ENCODE measurements at regions not wholly inside any gene's neighbourhood (a gene's known extent, or its start where the extent isn't known, plus 50 kb on each side); places are given as distances from the start of the nearest gene placed in this dataset.
"Not testable (repeated sequence)": the region's sequence is repeated elsewhere in the genome, so short reads cannot be mapped to it uniquely, and the experiment has no call there.

GRCh38 chr12:75666939-75667334 is 155.5 kb upstream of the KRR1 start:
- no peak for DNase-seq (ENCODE audit: low read depth)

DNA sequence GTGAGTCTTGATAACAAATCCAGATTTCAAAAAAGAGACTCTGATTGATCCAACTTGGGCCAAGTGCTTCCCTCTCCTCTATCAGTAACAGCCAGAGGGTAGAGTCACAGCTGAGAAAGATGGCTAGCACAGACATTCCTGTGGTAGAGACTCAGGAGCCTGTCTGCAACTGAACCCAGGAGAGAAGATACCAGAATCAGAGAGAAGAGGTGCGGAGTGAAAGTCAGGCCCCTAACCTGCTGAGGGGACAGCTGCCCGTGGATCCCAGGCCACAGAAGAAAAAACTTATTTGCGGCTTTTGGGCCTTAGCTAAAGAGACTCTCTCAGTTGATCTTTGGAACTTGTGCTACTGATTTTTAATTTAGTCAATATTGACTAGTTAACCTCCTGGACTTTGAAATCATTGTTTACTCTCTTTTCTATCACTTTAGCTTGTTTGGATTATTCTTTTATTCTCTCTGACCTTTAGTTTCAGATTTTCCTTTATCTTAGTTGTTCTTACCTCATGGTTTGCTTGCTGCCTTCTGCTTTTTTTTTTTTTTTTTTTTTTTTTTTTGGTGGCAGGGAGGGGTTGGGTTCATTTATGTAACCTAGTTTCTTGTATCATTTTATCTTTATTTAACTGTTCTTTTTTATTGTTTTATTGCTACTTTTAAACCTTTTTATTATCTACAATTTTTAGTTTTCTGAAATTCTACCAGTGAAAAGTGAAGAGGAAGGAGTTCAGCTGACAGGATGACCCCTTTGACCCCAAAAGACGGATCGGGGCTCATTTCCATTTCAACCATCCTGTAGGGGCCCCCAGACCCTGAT is 154.9 kb upstream of the KRR1 start:
- DNase-seq (ENCODE audit: low read depth) = no peak

GRCh38 chr12:75665216-75665615 is 153.8 kb upstream of the KRR1 start:
- no peak for DNase-seq (ENCODE audit: low read depth)

GRCh38 chr12:75662511-75663159 is 151.2 kb upstream of the KRR1 start:
- no peak for DNase-seq (ENCODE audit: low read depth)

DNA sequence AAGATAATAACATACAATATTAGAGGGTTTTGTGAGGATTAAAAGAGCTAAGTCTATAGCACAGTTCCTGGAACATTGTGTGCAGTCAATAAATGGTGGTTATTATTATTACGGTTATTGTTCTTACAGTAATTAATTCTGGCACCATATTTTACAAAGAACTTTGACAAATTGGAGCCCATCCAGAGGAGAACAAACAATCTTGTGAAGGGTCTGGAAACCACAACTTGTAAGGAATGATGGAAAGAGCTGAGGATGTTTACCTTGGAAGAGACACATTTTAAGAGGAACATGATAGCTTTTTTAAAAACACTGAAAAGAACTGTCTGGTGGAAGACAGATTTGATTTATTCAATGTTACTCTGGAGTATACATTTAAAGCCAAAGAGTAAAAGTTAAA is 150.5 kb upstream of the KRR1 start:
- no peak for DNase-seq (ENCODE audit: low read depth)

DNA sequence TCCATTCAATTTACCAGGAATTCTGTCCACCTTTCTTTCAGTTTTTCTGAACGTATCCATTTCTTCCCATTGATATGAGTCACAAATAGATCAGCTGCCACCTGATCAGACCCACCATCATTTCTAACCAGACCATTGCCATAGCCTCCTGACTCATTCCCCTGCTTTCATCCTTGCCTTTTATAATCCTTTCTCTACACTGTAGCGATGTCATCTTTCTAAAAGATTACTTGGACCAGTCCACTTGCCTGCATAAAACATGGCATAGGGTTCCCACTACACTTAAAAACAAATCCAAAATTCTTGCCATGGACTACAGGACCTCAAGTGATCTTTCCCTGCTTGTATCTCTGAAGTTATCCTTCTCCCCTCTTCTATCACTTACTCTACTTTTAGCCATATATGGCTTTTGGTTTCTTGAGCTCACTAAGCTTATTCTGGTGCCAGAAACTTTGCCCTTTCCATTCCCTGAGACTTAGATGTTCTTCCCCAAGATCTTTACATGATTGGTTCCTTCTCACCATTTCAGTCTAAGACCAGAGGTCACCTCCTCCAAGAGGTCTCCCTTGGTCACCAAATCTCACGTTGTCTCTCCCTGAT is 149.5 kb upstream of the KRR1 start:
- DNase-seq (ENCODE audit: low read depth) = no peak

GRCh38 chr12:75660107-75660530 is 148.7 kb upstream of the KRR1 start:
- DNase-seq (ENCODE audit: low read depth) = no peak

DNA sequence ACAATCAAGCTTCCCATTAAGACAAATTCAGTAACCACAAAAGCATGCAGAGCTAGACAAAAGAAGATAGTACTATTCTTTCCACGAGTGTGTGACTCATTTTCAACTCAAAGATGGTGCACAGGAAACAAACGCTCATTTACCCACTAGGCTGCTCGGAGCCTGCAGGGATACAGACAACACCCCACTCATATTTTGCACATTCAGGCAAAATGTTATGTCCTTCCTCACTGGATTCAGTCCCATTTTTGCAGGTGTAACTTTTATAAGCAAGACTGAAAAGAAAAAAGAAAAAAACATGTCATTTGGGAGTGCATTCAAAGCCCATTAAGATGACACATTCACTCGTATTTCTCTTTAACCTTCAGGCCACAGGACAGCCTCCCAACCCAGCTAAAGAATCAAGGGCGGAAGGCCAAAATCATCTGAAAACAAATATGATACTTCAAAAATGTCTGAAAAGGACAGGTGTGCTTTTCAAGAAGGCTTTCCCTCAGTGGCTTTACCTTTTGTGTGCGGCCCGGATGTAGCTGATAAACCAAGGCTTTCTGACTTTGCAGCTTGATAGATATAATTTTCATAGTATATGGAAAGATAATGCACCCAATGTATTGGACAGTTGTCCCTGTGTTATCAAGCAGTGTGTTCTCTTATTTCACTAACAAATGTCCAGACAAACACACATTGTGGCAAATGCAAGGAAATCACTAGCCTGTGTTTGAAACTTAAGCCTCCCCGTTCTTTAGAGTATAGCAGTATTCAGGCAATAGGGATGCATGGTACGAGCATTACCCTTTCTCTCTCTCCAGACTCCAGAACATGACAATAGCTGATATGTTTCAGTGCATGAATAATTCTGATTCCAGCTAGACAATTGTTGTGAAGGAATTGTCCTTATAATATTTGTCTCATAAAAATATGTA is 147.8 kb upstream of the KRR1 start:
- no peak for DNase-seq (ENCODE audit: low read depth)

GRCh38 chr12:75658286-75658685 is 146.9 kb upstream of the KRR1 start:
- DNase-seq (ENCODE audit: low read depth) = no peak

DNA sequence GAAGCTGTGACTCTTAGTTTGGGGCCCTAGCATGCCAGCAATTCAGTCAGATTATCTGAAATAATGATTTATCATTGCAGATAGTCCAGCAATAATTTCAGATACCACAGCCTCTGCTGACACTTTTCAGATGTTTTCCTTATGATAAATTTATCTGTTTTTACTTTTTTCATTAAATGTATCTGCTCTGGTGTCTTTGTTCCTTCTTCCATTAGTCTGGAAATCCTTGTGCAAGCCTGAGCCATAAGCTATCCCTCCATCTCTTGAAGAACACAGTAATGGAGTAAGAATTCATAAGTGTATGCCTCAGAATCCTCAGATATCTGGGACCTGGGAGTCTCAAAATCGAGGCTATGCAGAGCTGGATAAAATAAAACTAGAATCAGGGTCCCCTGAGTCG is 146.4 kb upstream of the KRR1 start:
- DNase-seq (ENCODE audit: low read depth) = no peak

DNA sequence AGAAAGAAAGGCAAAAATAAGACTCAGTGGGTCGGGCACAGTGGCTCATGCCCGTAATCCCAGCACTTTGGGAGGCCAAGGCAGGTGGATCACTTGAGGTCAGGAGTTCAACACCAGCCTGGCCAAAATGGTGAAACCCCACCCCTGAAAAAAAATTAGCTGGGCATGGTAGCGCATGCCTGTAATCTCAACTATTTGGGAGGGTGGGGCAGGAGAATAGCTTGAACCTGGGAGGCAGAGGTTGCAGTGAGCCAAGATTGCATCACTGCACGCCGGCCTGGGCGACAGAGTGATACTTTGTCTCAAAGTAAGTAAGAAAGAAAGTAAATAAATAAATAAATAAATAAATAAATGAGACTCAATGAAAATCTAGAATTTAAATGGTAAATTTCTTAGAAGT is 145.9 kb upstream of the KRR1 start:
- DNase-seq (ENCODE audit: low read depth) = not testable (repeated sequence)

DNA sequence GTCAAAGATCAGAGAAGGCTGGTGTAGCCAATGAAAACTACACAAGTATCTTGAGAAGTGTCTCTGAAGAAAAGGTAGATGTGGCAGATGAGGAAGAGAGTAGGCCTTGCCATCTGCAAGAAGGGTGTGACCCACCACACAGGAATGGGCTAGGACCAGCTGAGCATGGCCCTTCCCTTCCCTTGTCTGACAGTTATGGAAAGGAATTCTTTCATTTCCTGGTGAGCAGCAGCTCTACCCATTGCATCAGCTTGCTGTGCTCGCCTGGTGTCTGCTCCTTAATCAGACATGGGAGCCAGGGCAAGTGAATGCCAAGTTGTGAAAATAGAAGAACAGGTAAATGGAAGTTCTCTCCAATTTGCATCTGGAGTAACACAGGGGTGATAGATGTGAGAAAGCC is 145.2 kb upstream of the KRR1 start:
- DNase-seq (ENCODE audit: low read depth) = no peak

GRCh38 chr12:75656210-75656609 is 144.8 kb upstream of the KRR1 start:
- no peak for DNase-seq (ENCODE audit: low read depth)

- DNase-seq (ENCODE audit: low read depth) = no peak
These were observed 144.0 kb upstream of the KRR1 start for GRCh38 chr12:75655315-75655806.

- no peak for DNase-seq (ENCODE audit: low read depth)
These were observed 139.9 kb upstream of the KRR1 start for GRCh38 chr12:75651342-75651695.

GRCh38 chr12:75650595-75651341 is 139.4 kb upstream of the KRR1 start:
- no peak for DNase-seq (ENCODE audit: low read depth)

DNA sequence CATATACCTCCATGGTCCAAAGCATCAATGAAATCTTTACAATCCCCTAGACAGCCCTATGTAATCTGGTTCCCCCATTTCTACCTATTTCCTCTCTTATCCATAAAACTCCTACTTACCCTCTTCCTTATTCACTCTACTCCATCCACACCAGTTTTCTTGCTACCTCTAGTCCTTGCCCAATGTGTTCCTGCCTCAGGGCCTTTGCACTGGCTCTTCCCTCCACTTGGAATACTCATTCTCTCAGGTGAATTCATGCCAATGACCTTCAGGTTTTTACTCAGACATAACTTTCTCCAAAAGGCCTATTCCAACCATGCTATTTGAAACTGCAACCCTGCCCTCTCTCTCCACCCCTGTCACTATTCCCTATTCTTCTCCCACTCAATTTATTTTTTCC is 138.7 kb upstream of the KRR1 start:
- DNase-seq (ENCODE audit: low read depth) = no peak

DNA sequence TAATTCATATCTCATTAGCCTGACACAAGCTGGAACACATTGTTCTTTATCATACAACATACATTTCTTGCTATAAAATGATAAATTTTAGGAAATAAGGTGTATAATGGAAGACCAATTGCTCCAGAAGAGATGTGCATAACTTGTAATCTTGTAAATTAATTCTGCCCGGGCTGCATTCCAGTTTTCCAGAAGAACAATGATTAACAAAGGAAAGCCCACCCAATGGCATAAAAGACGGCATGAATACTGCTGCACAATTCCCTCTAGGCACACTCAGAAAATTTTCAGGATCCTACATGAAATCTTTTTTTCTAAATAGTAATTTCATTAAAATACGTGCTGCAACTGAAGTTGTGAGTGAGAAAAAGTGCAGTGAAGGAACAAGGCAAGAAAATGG is 137.4 kb upstream of the KRR1 start:
- no peak for DNase-seq (ENCODE audit: low read depth)

DNA sequence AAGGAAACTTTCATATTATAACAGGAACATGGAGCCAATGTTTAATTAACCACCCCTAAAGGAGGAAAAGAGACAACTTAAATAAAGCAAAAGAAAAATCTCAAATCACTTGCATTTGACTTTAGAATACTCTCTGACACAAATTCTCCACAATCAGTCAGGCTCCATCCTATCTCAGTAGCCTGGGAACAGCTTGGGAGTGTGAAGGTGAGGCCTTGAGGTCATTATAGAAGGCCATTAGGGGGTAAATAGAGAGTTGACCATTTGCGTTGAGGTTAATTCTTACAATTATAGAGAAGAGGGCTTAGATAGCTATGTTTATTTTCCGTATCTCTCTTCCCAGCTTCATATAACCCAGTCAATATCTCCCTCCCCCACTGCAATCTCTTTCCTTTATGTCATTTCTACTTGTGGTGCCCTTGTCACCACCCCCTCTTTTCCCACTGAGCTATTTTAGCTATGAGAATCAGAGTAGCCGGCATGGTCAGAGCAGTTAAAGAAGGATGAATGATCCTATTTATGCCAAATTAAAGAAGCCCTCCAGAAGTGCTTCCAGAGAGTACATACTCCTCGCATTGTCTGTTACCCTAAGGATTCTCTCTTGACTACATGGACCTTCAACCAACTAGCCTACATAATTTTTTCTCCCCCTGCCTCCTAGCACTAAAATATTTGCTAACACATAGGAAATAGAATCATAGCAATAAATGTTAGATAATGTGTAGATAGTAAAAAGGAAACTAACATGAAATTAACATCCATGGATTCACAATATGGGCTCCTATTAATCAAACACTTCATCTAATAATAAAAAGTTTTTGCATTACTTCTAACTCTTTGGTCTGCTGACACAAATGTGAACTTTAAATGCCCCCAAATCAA is 135.2 kb upstream of the KRR1 start:
- DNase-seq (ENCODE audit: low read depth) = no peak

DNA sequence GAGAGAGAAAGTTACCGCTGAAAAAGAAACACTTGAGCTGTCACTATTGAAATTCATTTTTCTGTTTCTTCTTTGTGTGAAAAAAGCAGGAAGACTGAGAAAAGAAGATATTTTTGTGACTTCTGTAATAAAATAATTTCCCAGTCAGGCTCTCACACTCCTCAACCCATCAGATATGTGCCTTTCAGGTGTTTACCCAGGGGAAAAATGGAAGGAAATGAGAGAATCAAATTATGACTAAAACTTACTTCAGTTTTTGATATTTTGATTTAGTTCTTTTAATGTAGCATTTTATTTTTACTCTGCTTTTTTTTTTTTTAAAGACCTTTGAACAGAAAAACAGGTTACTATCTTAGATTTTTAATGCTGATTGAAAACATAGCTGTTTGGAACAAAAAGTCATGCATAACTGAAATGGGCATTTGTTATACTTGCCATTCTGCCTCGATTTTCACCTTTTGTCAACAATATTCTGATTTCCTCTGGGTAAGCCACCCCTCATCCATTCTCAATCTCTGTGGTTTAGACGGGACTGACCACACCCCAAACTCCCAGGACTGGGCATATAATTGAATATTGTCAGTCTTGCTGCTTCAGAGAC is 133.2 kb upstream of the KRR1 start:
- DNase-seq (ENCODE audit: low read depth) = no peak

All from activated T-helper 1 cell treated with Interleukin-2 at 50 U/mL for 16 hours (primary cell).